CD4-positive, CD25-positive, alpha-beta regulatory T cell (primary cell): ENCODE measurements at regions not wholly inside any gene's neighbourhood (a gene's known extent, or its start where the extent isn't known, plus 50 kb on each side); places are given as distances from the start of the nearest gene placed in this dataset.

ENCODE experiments used
- ATAC-seq, 2 donors: fragments of 150-1000 bp; cut with Tn5 transposase; one replicate each; pipeline ENCODE4 v1.10.0; 2021; ENCODE audit warnings: low read depth in 2 of 2, moderate number of reproducible peaks in 2 of 2, moderate library complexity in 1 of 2
- DNase-seq, 3 donors: peaks; one replicate each; pipeline versions ENCODE4 v3.0.0 to v3.0.0-alpha.2; 2012 to 2022; ENCODE audit warnings: mixed read lengths in 1 of 3
- H3K27ac ChIP-seq: one replicate; pipeline ENCODE4 v1.7.0; 2013; ENCODE audit warnings: mild to moderate bottlenecking, low read length; ENCODE audit not compliant: insufficient read depth, poor library complexity, severe bottlenecking
- H3K27me3 ChIP-seq: one replicate; pipeline ENCODE4 v1.7.0; 2013; ENCODE audit warnings: low read length; ENCODE audit not compliant: control insufficient read depth, insufficient read depth
- H3K36me3 ChIP-seq: one replicate; pipeline ENCODE4 v1.7.0; 2013; ENCODE audit warnings: mild to moderate bottlenecking, low read length, moderate library complexity; ENCODE audit not compliant: control insufficient read depth, insufficient read depth
- H3K4me1 ChIP-seq: 2 replicates; pipeline ENCODE4 v1.7.0; 2013; ENCODE audit warnings: mild to moderate bottlenecking, low read length; ENCODE audit not compliant: insufficient read depth, control insufficient read depth, poor library complexity, severe bottlenecking
- H3K4me3 ChIP-seq: one replicate; pipeline ENCODE4 v1.7.0; 2013; ENCODE audit warnings: low read depth, mild to moderate bottlenecking, low read length, moderate library complexity
- H3K9me3 ChIP-seq, 2 experiments: 1 replicate in 1 of 2; 2 replicates in 1 of 2; pipeline ENCODE4 v1.7.0; 2013; ENCODE audit warnings: low read length in 2 of 2, mild to moderate bottlenecking in 1 of 2, moderate library complexity in 1 of 2; ENCODE audit not compliant: control insufficient read depth in 2 of 2
- H3K27ac Mint-ChIP-seq, 3 donors: one replicate each; pipeline ENCODE4 v1.8.0; 2020 to 2022; ENCODE audit warnings: mild to moderate bottlenecking in 3 of 3, mixed read lengths in 3 of 3, moderate library complexity in 2 of 3
- H3K27me3 Mint-ChIP-seq: one replicate; pipeline ENCODE4 v1.8.0; 2022; ENCODE audit warnings: mild to moderate bottlenecking, mixed read lengths
- H3K36me3 Mint-ChIP-seq: one replicate; pipeline ENCODE4 v1.8.0; 2020; ENCODE audit warnings: mixed read lengths
- H3K4me1 Mint-ChIP-seq, 4 donors: one replicate each; pipeline ENCODE4 v1.8.0; 2020 to 2022; ENCODE audit warnings: mixed read lengths in 4 of 4, mild to moderate bottlenecking in 1 of 4
- H3K4me3 Mint-ChIP-seq, 4 donors: one replicate each; pipeline ENCODE4 v1.8.0; 2020 to 2022; ENCODE audit warnings: mild to moderate bottlenecking in 4 of 4, mixed read lengths in 4 of 4, moderate library complexity in 3 of 4
- H3K9me3 Mint-ChIP-seq, 7 donors: one replicate each; pipeline ENCODE4 v1.8.0; 2020 to 2022; ENCODE audit warnings: mixed read lengths in 7 of 7, mild to moderate bottlenecking in 3 of 7, moderate library complexity in 2 of 7

GRCh38 chr16:66013486-66013885 lies 353.0 kb upstream of the CDH5 start:
- H3K27me3 Mint-ChIP-seq, result peaks cover 4% of the 10 kb centered on the region
- H3K9me3 Mint-ChIP-seq, result peaks cover 0 to 5% (median 0%) of the 10 kb centered on the region in 7 donors
- Histone ChIP-seq H3K27me3 (no peaks in the 10 kb centered on the region), H3K36me3 (no peaks in the 10 kb centered on the region), H3K4me3 (no peak overlapping the region), H3K27ac (no peak overlapping the region), H3K9me3 (no peaks in the 10 kb centered on the region), H3K4me1 (no peaks in the 10 kb centered on the region)
- H3K4me1 Mint-ChIP-seq, result no peaks in the 10 kb centered on the region
- no peaks in the 10 kb centered on the region for H3K36me3 Mint-ChIP-seq
- ATAC-seq (no peak), DNase-seq (no peak)
- no peak overlapping the region for H3K4me3 Mint-ChIP-seq
- no peak overlapping the region for H3K27ac Mint-ChIP-seq

GRCh38 chr16:66008136-66008535 lies 358.4 kb upstream of the CDH5 start:
- no peaks in the 10 kb centered on the region for H3K9me3 ChIP-seq
- H3K27ac ChIP-seq, result no peak overlapping the region
- H3K4me1 Mint-ChIP-seq, result no peaks in the 10 kb centered on the region
- no peak overlapping the region for H3K27ac Mint-ChIP-seq
- no peak overlapping the region for H3K4me3 Mint-ChIP-seq
- no peaks in the 10 kb centered on the region for H3K4me1 ChIP-seq
- no peaks in the 10 kb centered on the region for H3K36me3 Mint-ChIP-seq
- H3K4me3 ChIP-seq, result no peak overlapping the region
- H3K36me3 ChIP-seq, result no peaks in the 10 kb centered on the region
- peaks cover 0 to 2% (median 0%) of the 10 kb centered on the region in 7 donors for H3K9me3 Mint-ChIP-seq
- no peak for DNase-seq
- H3K27me3 ChIP-seq, result no peaks in the 10 kb centered on the region
- H3K27me3 Mint-ChIP-seq, result no peaks in the 10 kb centered on the region
- no peak for ATAC-seq

- Mint-ChIP-seq H3K4me3 (no peak overlapping the region), H3K36me3 (no peaks in the 10 kb centered on the region), H3K27ac (no peak overlapping the region), H3K27me3 (no peaks in the 10 kb centered on the region), H3K4me1 (no peaks in the 10 kb centered on the region), H3K9me3 (peaks cover 0 to 2% (median 0%) of the 10 kb centered on the region in 7 donors)
- no peaks in the 10 kb centered on the region for H3K36me3 ChIP-seq
- no peak overlapping the region for H3K27ac ChIP-seq
- no peaks in the 10 kb centered on the region for H3K4me1 ChIP-seq
- H3K4me3 ChIP-seq, result no peak overlapping the region
- no peaks in the 10 kb centered on the region for H3K27me3 ChIP-seq
- no peak for DNase-seq
- no peaks in the 10 kb centered on the region for H3K9me3 ChIP-seq
- ATAC-seq, result no peak
Measured at GRCh38 chr16:66007717-66008116, 358.8 kb upstream of the CDH5 start.

GRCh38 chr16:66006485-66006884 lies 360.0 kb upstream of the CDH5 start:
- H3K4me1 Mint-ChIP-seq, result no peaks in the 10 kb centered on the region
- Histone ChIP-seq H3K4me3 (no peak overlapping the region), H3K36me3 (no peaks in the 10 kb centered on the region), H3K4me1 (no peaks in the 10 kb centered on the region), H3K9me3 (no peaks in the 10 kb centered on the region), H3K27me3 (no peaks in the 10 kb centered on the region), H3K27ac (no peak overlapping the region)
- DNase-seq, result no peak
- no peak overlapping the region for H3K4me3 Mint-ChIP-seq
- H3K9me3 Mint-ChIP-seq, result peaks cover 0 to 2% (median 0%) of the 10 kb centered on the region in 7 donors
- ATAC-seq, result no peak
- H3K27me3 Mint-ChIP-seq, result no peaks in the 10 kb centered on the region
- H3K36me3 Mint-ChIP-seq, result no peaks in the 10 kb centered on the region
- no peak overlapping the region for H3K27ac Mint-ChIP-seq

- Mint-ChIP-seq H3K4me1 (no peaks in the 10 kb centered on the region), H3K9me3 (peaks cover 0 to 6% (median 0%) of the 10 kb centered on the region in 7 donors), H3K36me3 (no peaks in the 10 kb centered on the region), H3K27ac (no peak overlapping the region), H3K4me3 (no peak overlapping the region), H3K27me3 (no peaks in the 10 kb centered on the region)
- Histone ChIP-seq H3K9me3 (no peaks in the 10 kb centered on the region), H3K27me3 (no peaks in the 10 kb centered on the region), H3K36me3 (no peaks in the 10 kb centered on the region), H3K4me1 (no peaks in the 10 kb centered on the region), H3K27ac (no peak overlapping the region), H3K4me3 (no peak overlapping the region)
- ATAC-seq (no peak), DNase-seq (no peak)
Measured at GRCh38 chr16:66004699-66005098, 361.8 kb upstream of the CDH5 start.

- H3K9me3 Mint-ChIP-seq, result peaks cover 0 to 6% (median 0%) of the 10 kb centered on the region in 7 donors
- DNase-seq, result no peak
- H3K4me1 ChIP-seq, result no peaks in the 10 kb centered on the region
- no peak overlapping the region for H3K27ac ChIP-seq
- no peaks in the 10 kb centered on the region for H3K27me3 ChIP-seq
- no peak for ATAC-seq
- no peaks in the 10 kb centered on the region for H3K4me1 Mint-ChIP-seq
- no peaks in the 10 kb centered on the region for H3K36me3 Mint-ChIP-seq
- H3K9me3 ChIP-seq, result no peaks in the 10 kb centered on the region
- H3K4me3 Mint-ChIP-seq, result no peak overlapping the region
- no peak overlapping the region for H3K4me3 ChIP-seq
- no peaks in the 10 kb centered on the region for H3K27me3 Mint-ChIP-seq
- H3K36me3 ChIP-seq, result no peaks in the 10 kb centered on the region
- no peak overlapping the region for H3K27ac Mint-ChIP-seq
Measured at GRCh38 chr16:66003201-66003600, 363.3 kb upstream of the CDH5 start.

GRCh38 chr16:66002601-66003000 lies 363.9 kb upstream of the CDH5 start:
- Mint-ChIP-seq H3K36me3 (no peaks in the 10 kb centered on the region), H3K4me1 (no peaks in the 10 kb centered on the region), H3K9me3 (peaks cover 0 to 6% (median 0%) of the 10 kb centered on the region in 7 donors), H3K27ac (no peak overlapping the region), H3K4me3 (no peak overlapping the region), H3K27me3 (no peaks in the 10 kb centered on the region)
- no peaks in the 10 kb centered on the region for H3K27me3 ChIP-seq
- no peak overlapping the region for H3K4me3 ChIP-seq
- DNase-seq (no peak), ATAC-seq (no peak)
- no peaks in the 10 kb centered on the region for H3K4me1 ChIP-seq
- no peaks in the 10 kb centered on the region for H3K9me3 ChIP-seq
- no peak overlapping the region for H3K27ac ChIP-seq
- H3K36me3 ChIP-seq, result no peaks in the 10 kb centered on the region

GRCh38 chr16:66001432-66001831 lies 365.1 kb upstream of the CDH5 start:
- Histone ChIP-seq H3K9me3 (no peaks in the 10 kb centered on the region), H3K27me3 (no peaks in the 10 kb centered on the region), H3K4me1 (no peaks in the 10 kb centered on the region), H3K27ac (no peak overlapping the region), H3K4me3 (no peak overlapping the region), H3K36me3 (no peaks in the 10 kb centered on the region)
- peaks cover 0 to 8% (median 0%) of the 10 kb centered on the region in 7 donors for H3K9me3 Mint-ChIP-seq
- no peaks in the 10 kb centered on the region for H3K4me1 Mint-ChIP-seq
- no peak for DNase-seq
- H3K36me3 Mint-ChIP-seq, result no peaks in the 10 kb centered on the region
- ATAC-seq, result no peak
- no peak overlapping the region for H3K27ac Mint-ChIP-seq
- no peak overlapping the region for H3K4me3 Mint-ChIP-seq
- no peaks in the 10 kb centered on the region for H3K27me3 Mint-ChIP-seq
